PC-9 (cell line): ENCODE measurements at regions not wholly inside any gene's neighbourhood (a gene's known extent, or its start where the extent isn't known, plus 50 kb on each side); places are given as distances from the start of the nearest gene placed in this dataset.
"Not testable (repeated sequence)": the region's sequence is repeated elsewhere in the genome, so short reads cannot be mapped to it uniquely, and the experiment has no call there.

Source experiments
- BruUV-seq: library from RNA; stranded (reverse); fragments of 400-500 nt; replicated peaks from 2 replicates; lab custom pipeline; 2021; lab: Mats Ljungman, UMichigan
- CTCF ChIA-PET: fragments of 300-600 bp; sonication (Branson Sonifier 250); formaldehyde crosslinking; loops from one replicate; lab custom pipeline; 2022; ENCODE audit warnings: antibody characterized with exemption; lab: Charles Lee
- POLR2A ChIA-PET: fragments of 300-600 bp; sonication (Branson Sonifier 250); formaldehyde crosslinking; loops from one replicate; lab custom pipeline; 2022; ENCODE audit warnings: antibody characterized with exemption; ENCODE audit not compliant: unreplicated experiment; lab: Charles Lee
- DNase-seq, 2 experiments: peaks; one replicate each; pipeline versions ENCODE4 v3.0.0 to v3.0.0-alpha.2; 2015 to 2022; ENCODE audit warnings: mixed read lengths in 1 of 2
- H2AFZ ChIP-seq: fragments of 200-600 bp; sonication (generic); 2 replicates; pipeline ENCODE4 v1.8.1; 2017; ENCODE audit warnings: antibody characterized with exemption
- H3F3A ChIP-seq: fragments of 200-600 bp; sonication (generic); 2 replicates; pipeline ENCODE4 v1.8.1; 2017; ENCODE audit warnings: antibody characterized with exemption, mild to moderate bottlenecking, low read depth; ENCODE audit not compliant: insufficient read depth
- H3K27ac ChIP-seq: fragments of 200-600 bp; sonication (generic); 2 replicates; pipeline ENCODE4 v1.6.1; 2016; ENCODE audit warnings: mixed run types
- H3K27me3 ChIP-seq: fragments of 200-600 bp; sonication (generic); 2 replicates; pipeline ENCODE4 v1.6.1; 2016; ENCODE audit warnings: low read depth, mixed run types; ENCODE audit not compliant: insufficient read depth
- H3K36me3 ChIP-seq: fragments of 200-600 bp; sonication (generic); 2 replicates; pipeline ENCODE4 v1.6.1; 2016; ENCODE audit warnings: low read depth, mixed run types
- H3K4me1 ChIP-seq: fragments of 200-600 bp; sonication (generic); replicated peaks from 2 replicates; pipeline ENCODE4 v1.6.1; 2016; ENCODE audit warnings: mixed run types; ENCODE audit not compliant: insufficient read depth
- H3K4me2 ChIP-seq: fragments of 200-600 bp; sonication (generic); 2 replicates; pipeline ENCODE4 v1.6.1; 2017; ENCODE audit warnings: mixed run types
- H3K4me3 ChIP-seq: fragments of 200-600 bp; sonication (generic); 2 replicates; pipeline ENCODE4 v1.6.1; 2016; ENCODE audit warnings: mixed run types
- H3K79me2 ChIP-seq: fragments of 200-600 bp; sonication (generic); 2 replicates; pipeline ENCODE4 v1.6.1; 2017; ENCODE audit warnings: low read depth, mixed run types
- H3K9me2 ChIP-seq: fragments of 200-600 bp; sonication (generic); 2 replicates; pipeline ENCODE4 v1.8.1; 2017; ENCODE audit warnings: mild to moderate bottlenecking; ENCODE audit not compliant: insufficient read depth
- H3K9me3 ChIP-seq: fragments of 200-600 bp; sonication (generic); 2 replicates; pipeline ENCODE4 v1.8.1; 2016; ENCODE audit warnings: low read depth; ENCODE audit not compliant: insufficient read depth
- H4K20me1 ChIP-seq: fragments of 200-600 bp; sonication (generic); 2 replicates; pipeline ENCODE4 v1.8.1; 2017; ENCODE audit not compliant: insufficient read depth
- CTCF ChIP-seq: fragments of 200-600 bp; sonication (generic); conservative IDR thresholded peaks from 2 replicates; pipeline ENCODE4 v1.6.1; 2017; ENCODE audit warnings: mixed run types, antibody characterized with exemption, mild to moderate bottlenecking, moderate library complexity
- EZH2 ChIP-seq: fragments of 200-600 bp; sonication (generic); IDR thresholded peaks from 2 replicates; pipeline ENCODE4 v1.8.0; 2017; ENCODE audit warnings: antibody characterized with exemption, low read depth
- intact Hi-C: fragments of 100-400 bp; cut with micrococcal nuclease; formaldehyde crosslinking; loops from one replicate; pipeline ENCODE4 v1.10.0; 2022; ENCODE audit not compliant: unreplicated experiment

GRCh38 chr15:60172143-60172542, 168.0 kb downstream of the FOXB1 start:
- intact Hi-C loops: no loop called here
- no peaks in the 10 kb centered on the region for H3K9me3 ChIP-seq
- H3K4me1 ChIP-seq: no peaks in the 10 kb centered on the region; the same call in 1 of the 2 replicates
- H3K4me2 ChIP-seq: no peak overlapping the region
- no peak for DNase-seq
- no peaks in the 10 kb centered on the region for H3K36me3 ChIP-seq
- CTCF ChIA-PET: no interaction called here
- no peaks in the 10 kb centered on the region for H3K9me2 ChIP-seq
- no peaks in the 10 kb centered on the region for H3F3A ChIP-seq
- no peaks in the 10 kb centered on the region for H3K79me2 ChIP-seq
- no peaks in the 10 kb centered on the region for H3K27me3 ChIP-seq
- POLR2A ChIA-PET: no interaction called here
- H2AFZ ChIP-seq: no peak overlapping the region
- no peaks in the 10 kb centered on the region for H4K20me1 ChIP-seq
- BruUV-seq: no TSS peak
- no peak overlapping the region for H3K27ac ChIP-seq
- no peak overlapping the region for H3K4me3 ChIP-seq
- TF ChIP-seq EZH2: no peak
- no peak for TF ChIP-seq CTCF

DNA sequence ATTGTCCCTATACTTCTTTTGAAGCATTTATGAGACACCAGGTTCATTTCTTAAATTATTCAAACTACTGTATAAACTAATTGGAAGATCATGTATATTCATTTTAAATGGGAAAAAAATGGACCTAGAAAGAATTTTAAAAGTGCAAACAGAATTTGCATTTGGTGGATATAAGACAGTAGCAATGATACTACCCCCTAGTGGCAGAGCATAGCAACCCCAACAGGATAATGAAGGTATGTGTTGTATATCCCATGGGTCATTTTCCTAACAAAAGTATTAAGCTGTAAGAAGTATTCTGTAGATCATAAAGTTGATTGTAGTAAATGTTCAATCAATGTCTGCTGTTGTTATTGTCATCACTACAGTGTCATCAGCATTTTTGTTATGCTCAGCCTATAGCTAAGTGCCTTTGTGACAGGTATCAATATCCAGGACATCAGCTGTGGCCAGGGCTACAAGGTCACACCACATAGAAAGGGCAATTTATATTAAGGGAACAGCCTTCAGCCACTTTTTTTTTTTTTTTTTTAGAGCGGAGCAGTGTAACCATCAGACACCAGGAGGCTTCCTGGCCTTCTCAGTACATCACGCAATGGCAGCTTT, 175.8 kb downstream of the FOXB1 start:
- Histone ChIP-seq H3F3A (no peaks in the 10 kb centered on the region), H3K79me2 (no peaks in the 10 kb centered on the region), H3K4me3 (no peak overlapping the region), H3K36me3 (no peaks in the 10 kb centered on the region), H3K27me3 (no peaks in the 10 kb centered on the region), H3K4me2 (no peak overlapping the region), H3K9me3 (no peaks in the 10 kb centered on the region), H2AFZ (no peak overlapping the region), H4K20me1 (no peaks in the 10 kb centered on the region), H3K4me1 (no peaks in the 10 kb centered on the region), H3K9me2 (no peaks in the 10 kb centered on the region), H3K27ac (no peak overlapping the region)
- CTCF ChIA-PET: interaction anchor here (0.6 to 1.0 kb wide), 6 partner anchors 10 to 360 kb away, joined by 3 to 8 read pairs (median 3); no protein-coding TSS in a partner anchor
- intact Hi-C loops: loop anchor here (2.0 to 5.0 kb wide), 4 partner anchors 53 to 453 kb away; no protein-coding TSS in a partner anchor
- no peak for TF ChIP-seq EZH2
- TF ChIP-seq CTCF: peak; percentile 78
- POLR2A ChIA-PET: interaction anchor here (0.6 kb wide), 1 partner anchor 46 kb away, joined by 4 read pairs; no protein-coding TSS in a partner anchor
- no TSS peak for BruUV-seq
- no peak for DNase-seq

GRCh38 chr15:60181957-60182356, 177.8 kb downstream of the FOXB1 start:
- POLR2A ChIA-PET, H3K36me3 ChIP-seq, H3K27ac ChIP-seq, H3F3A ChIP-seq, BruUV-seq, H3K4me3 ChIP-seq, CTCF ChIA-PET, H3K4me2 ChIP-seq, H3K27me3 ChIP-seq, H3K4me1 ChIP-seq, H2AFZ ChIP-seq, H3K9me3 ChIP-seq, DNase-seq, H4K20me1 ChIP-seq, H3K9me2 ChIP-seq, H3K79me2 ChIP-seq: not testable (repeated sequence)
- intact Hi-C loops: loop anchor here (2.0 to 5.0 kb wide), 3 partner anchors 55 to 455 kb away; no protein-coding TSS in a partner anchor

DNA sequence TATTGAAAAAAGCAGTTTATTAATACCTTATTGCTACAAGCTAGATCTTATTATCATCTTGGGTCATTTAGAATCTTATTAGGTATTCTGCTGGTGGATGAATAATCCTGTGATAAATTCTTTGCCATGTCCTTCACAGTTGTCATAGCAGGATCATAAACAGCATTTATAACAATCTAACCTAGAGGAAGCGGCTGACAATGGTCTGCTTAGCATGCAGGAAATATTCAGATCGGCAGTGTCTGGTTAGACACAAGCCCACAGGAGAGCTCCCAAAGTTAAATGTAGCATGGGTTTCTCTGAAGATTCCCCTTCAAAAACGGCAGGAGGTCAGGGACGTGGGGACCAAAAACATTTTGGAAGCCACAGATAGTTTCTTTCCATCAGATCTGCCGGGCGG, 179.3 kb downstream of the FOXB1 start:
- Histone ChIP-seq H3K4me2 (no peak overlapping the region), H3K79me2 (no peaks in the 10 kb centered on the region), H3K27ac (no peak overlapping the region), H3K36me3 (no peaks in the 10 kb centered on the region), H3K9me3 (no peaks in the 10 kb centered on the region), H3K27me3 (no peaks in the 10 kb centered on the region), H3K4me1 (no peaks in the 10 kb centered on the region), H3K4me3 (no peak overlapping the region), H4K20me1 (no peaks in the 10 kb centered on the region), H3K9me2 (no peaks in the 10 kb centered on the region), H3F3A (no peaks in the 10 kb centered on the region), H2AFZ (no peak overlapping the region)
- BruUV-seq: no TSS peak
- DNase-seq: no peak
- intact Hi-C loops: loop anchor here (5.0 kb wide), 2 partner anchors 176 to 456 kb away; no protein-coding TSS in a partner anchor
- no peak for TF ChIP-seq EZH2
- TF ChIP-seq CTCF: no peak
- ChIA-PET CTCF (no interaction called here), POLR2A (no interaction called here)
